HG03520 (cell line): ENCODE measurements at regions not wholly inside any gene's neighbourhood (a gene's known extent, or its start where the extent isn't known, plus 50 kb on each side); places are given as distances from the start of the nearest gene placed in this dataset.
A peak's percentile ranks its signal among the peaks of the same experiment; 100 is the strongest.

ENCODE experiments used
- ATAC-seq: cut with Tn5 transposase; IDR thresholded peaks from one replicate; pipeline ENCODE4 v1.9.1; 2021; ENCODE audit warnings: mild to moderate bottlenecking, moderate library complexity; ENCODE audit not compliant: unreplicated experiment

DNA sequence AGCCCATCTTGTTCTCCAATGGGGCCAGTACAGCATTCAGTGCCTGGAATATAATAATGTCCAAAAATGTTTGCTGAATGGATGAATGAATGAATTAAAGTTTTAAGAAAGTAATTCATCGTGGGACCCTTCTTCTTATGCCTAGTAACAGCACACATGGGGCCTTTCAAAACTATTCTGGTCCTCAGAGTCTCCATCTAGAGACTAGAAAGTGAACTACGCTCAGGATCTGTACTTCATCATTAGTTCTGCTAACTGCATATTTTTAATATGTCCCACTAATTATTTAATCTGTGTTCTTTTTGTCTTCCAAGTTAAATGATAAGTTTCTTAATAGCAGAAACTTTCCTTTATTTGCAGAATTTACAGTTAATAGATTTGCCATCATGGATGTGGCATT, 172.5 kb downstream of the SMAD2 start:
- ATAC-seq = no peak

- no peak for ATAC-seq
These were observed 174.0 kb downstream of the SMAD2 start for GRCh38 chr18:47756364-47757016.

- ATAC-seq = no peak
These were observed 175.4 kb downstream of the SMAD2 start for GRCh38 chr18:47755102-47755456.

GRCh38 chr18:47754311-47755101, 176.0 kb downstream of the SMAD2 start:
- ATAC-seq = no peak

- no peak for ATAC-seq
These were observed 177.4 kb downstream of the SMAD2 start for GRCh38 chr18:47752796-47753645.

DNA sequence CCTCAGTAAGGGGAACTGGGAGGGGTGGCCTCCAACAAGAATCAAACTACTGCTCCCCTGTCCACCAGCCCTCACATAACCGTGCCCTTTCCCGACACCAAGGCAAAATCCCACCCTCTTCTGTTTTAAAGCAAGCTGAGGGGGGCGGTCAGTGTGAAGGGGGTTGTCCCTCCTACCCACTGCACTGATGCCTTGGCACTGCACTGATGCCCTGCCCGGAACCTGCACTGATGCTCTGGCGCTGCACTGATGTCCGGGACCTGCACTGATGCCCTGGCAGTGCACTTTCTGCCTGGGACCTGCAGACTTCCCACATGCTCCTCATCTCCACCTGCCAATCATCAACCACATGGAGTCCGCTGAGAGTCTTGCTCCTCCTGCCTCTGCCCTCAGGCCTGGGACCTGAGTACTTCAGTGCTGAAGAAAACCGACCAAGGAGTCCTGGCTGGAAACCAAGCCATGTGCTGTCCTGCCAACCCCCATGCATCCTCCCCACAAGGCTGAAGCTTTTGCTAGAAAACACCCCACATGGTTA, 179.5 kb downstream of the SMAD2 start:
- ATAC-seq = no peak

DNA sequence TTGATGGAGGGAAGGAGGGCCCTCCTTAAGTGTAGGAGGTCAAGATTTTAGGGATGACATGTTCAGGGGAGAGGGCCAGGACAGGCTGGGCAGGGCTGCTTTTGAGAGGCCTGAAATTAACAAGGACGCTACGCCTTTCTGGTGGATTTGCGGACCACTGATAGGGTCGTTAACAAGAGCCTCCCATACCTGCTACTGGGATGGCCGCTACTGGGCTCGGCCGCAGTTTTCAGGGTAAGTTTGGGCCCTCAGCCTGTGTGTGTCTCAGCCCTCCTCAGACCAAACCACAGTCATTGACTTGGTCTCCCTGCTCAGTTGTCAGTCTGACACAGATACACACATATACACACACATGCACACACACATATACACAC, 180.9 kb downstream of the SMAD2 start:
- no peak for ATAC-seq

- ATAC-seq = peak; percentile 85
These were observed 181.4 kb downstream of the SMAD2 start for GRCh38 chr18:47748847-47749599.

- no peak for ATAC-seq
These were observed 182.2 kb downstream of the SMAD2 start for GRCh38 chr18:47748093-47748796.

DNA sequence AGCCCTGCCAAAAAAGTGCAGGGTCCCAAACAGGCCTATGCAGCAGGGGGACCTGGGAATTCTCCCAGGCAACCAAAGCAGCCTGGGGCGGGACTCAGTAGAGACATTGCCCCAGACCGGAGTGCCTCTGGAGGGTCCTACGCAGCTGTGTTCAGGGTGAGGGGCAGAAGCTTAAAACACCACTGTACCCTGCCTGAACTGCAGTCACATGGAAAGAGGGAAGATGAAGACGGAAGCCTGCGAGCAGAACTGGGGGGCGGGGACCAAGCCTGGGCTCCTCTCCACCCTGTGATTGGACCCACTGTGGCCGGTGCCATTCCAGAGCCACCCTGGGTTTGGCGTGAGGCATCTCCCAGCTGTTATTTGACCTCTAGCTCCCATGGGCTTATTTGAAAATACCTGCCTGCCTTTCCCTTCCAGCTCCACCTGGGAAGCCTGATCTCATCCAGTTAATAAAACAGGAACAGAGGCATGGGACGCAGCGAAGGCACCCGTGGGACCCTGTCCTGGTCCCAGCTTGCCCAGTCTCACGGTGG, 183.1 kb downstream of the SMAD2 start:
- ATAC-seq = no peak

DNA sequence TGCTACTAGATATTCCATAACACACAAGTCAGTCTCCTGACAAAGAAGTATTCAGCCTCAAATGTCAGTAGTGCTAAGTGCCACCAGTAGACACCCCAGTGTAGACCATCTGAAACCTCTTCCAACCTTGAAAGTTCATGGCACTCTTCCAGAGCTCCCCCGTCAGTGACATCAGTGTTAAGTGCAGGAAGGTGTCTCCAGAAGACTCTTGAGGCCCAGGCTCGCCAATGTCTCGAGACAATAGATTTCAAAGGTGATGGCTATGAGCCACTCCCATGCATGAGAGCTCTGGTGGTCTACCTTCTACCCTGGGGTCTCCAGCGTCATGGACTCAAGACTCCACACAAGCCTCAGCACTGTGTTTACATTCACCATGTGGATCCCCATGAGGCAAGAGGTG, 183.8 kb downstream of the SMAD2 start:
- ATAC-seq = no peak

DNA sequence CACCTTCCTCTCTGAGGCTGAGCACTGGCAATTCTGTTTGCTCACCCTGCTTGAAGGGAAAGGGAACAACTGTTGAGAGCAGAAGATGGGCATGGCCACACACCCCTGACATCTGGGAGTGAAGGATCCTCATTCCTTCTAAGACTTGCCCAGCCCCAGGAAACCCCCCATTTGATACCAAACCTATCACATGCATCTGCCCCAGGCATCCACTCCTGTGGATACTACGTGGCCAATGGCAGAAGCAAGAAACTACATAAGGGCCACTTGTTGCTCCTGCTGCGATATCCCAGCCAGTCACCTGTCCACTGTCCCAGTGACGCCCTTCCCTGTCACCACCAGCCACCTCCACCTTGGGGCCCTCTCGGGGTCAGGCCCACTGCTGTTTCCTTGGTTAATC, 185.2 kb downstream of the SMAD2 start:
- ATAC-seq = no peak

GRCh38 chr18:47737956-47738355, 192.5 kb downstream of the SMAD2 start:
- ATAC-seq = no peak

- ATAC-seq = no peak
These were observed 193.1 kb downstream of the SMAD2 start for GRCh38 chr18:47737198-47737830.

- ATAC-seq = no peak
These were observed 193.9 kb downstream of the SMAD2 start for GRCh38 chr18:47736376-47737140.

DNA sequence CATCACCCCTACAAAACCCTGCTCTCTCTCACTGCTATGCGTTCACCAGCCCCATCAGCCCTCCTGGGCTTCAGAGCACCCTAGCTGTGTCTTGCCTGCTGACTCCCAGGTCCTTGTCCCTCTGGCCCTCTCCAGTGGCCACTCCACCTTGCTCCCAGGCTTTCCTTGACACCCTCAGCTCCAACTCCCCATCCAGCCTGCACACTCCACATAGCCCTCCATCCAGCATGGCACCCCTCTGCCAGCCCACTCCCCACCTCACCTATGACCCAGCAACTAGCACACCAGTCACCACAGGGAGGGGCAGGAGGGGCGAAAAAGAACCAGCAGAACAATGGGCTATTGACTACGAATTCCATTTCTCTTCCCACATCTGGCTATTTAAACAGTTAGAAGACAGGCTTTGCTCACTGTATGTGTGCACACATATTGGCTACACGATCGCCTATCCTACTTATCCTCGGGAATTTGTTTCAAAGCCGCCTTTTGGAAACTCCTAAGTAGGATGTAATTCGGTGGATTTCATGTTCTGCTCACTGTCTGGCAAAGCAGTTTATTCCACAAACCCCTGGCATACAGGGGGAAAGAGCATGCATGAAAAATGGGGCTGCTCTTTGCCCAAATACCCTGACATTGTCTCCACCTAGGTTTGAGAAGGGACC, 195.3 kb downstream of the SMAD2 start:
- ATAC-seq = no peak

DNA sequence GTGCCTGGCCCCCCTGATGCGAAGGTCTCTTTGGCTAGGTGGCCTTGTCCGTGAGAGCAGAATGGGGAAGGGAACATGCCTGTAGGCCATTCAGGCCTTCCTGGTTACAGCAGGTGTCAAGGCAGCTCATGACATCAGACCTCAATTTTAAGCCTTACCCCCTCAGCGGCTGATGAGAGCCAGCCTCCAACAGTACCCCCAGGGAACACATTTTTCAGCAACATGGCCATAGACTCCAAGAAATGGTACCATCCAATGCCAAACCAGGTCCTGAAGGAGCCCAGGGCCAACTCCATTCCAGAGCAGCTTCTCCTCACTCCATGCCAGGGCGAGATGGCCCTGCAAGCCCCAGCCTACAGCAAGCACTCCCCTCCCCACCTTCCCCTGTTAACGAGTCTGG, 199.2 kb downstream of the SMAD2 start:
- no peak for ATAC-seq

DNA sequence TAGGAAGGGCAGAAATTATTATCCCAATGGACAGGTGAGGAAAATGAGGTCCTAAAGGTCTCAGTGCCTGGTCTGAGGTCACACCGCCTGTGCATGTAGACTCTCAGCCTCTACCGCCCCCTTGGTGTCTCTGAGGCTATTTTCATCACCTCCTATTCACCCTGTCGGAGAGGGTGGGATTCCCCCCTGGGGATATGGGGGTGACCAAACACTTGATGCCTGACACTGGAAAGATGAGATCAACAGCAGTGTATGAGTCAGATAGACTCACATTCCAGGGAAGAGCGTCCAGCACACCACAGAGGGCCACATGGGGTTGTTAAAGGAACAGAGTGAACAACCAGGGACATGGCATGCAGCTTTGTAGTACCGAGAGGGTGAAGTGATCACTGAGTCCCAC, 199.7 kb downstream of the SMAD2 start:
- no peak for ATAC-seq
